Loucy (cell line): ENCODE measurements at regions not wholly inside any gene's neighbourhood (a gene's known extent, or its start where the extent isn't known, plus 50 kb on each side); places are given as distances from the start of the nearest gene placed in this dataset.

Experiments
- H2AFZ ChIP-seq: fragments of 200-600 bp; sonication (generic); 2 replicates; pipeline ENCODE4 v1.6.0; 2016; ENCODE audit warnings: antibody characterized with exemption, mild to moderate bottlenecking, low read length, moderate library complexity
- H3F3A ChIP-seq: fragments of 200-600 bp; 2 replicates; pipeline ENCODE4 v1.6.0; 2016; ENCODE audit warnings: antibody characterized with exemption, low read depth, mild to moderate bottlenecking
- H3K27me3 ChIP-seq: fragments of 200-600 bp; sonication (generic); 2 replicates; pipeline ENCODE4 v1.6.1; 2014; ENCODE audit warnings: low read length, mild to moderate bottlenecking; ENCODE audit not compliant: insufficient read depth, poor library complexity, severe bottlenecking
- H3K36me3 ChIP-seq: fragments of 200-600 bp; sonication (generic); 2 replicates; pipeline ENCODE4 v1.6.1; 2016; ENCODE audit warnings: low read length; ENCODE audit not compliant: insufficient read depth
- H3K4me1 ChIP-seq: fragments of 200-600 bp; sonication (generic); 2 replicates; pipeline ENCODE4 v1.5.1; 2014; ENCODE audit warnings: low read length, mild to moderate bottlenecking; ENCODE audit not compliant: insufficient read depth, poor library complexity, severe bottlenecking
- H3K4me2 ChIP-seq: fragments of 200-600 bp; sonication (generic); 2 replicates; pipeline ENCODE4 v1.6.0; 2014; ENCODE audit warnings: antibody characterized with exemption, low read length, low read depth, mild to moderate bottlenecking; ENCODE audit not compliant: poor library complexity, severe bottlenecking
- H3K4me3 ChIP-seq: fragments of 200-600 bp; sonication (generic); 2 replicates; pipeline ENCODE4 v1.5.1; 2014; ENCODE audit warnings: low read length, mild to moderate bottlenecking, mixed read lengths; ENCODE audit not compliant: poor library complexity, severe bottlenecking
- H3K79me2 ChIP-seq: fragments of 200-600 bp; sonication (generic); 2 replicates; pipeline ENCODE4 v1.6.1; 2014; ENCODE audit warnings: low read length; ENCODE audit not compliant: insufficient read depth
- H3K9ac ChIP-seq: fragments of 200-600 bp; sonication (generic); 2 replicates; pipeline ENCODE4 v1.6.0; 2014; ENCODE audit warnings: mild to moderate bottlenecking, low read depth, low read length, moderate library complexity; ENCODE audit not compliant: poor library complexity, severe bottlenecking
- H3K9me2 ChIP-seq: fragments of 200-600 bp; sonication (generic); replicated peaks from 2 replicates; pipeline ENCODE4 v1.6.1; 2016; ENCODE audit warnings: low read depth, low read length, mixed read lengths
- H3K9me3 ChIP-seq: fragments of 200-600 bp; sonication (generic); 2 replicates; pipeline ENCODE4 v1.6.1; 2014; ENCODE audit warnings: mild to moderate bottlenecking, antibody characterized with exemption, low read length, low read depth; ENCODE audit not compliant: insufficient read depth
- H4K20me1 ChIP-seq: fragments of 200-600 bp; sonication (generic); 2 replicates; pipeline ENCODE4 v1.6.0; 2014; ENCODE audit warnings: antibody characterized with exemption, low read length, mild to moderate bottlenecking; ENCODE audit not compliant: insufficient read depth, poor library complexity, severe bottlenecking
- CTCF ChIP-seq: fragments of 200-600 bp; sonication (generic); conservative IDR thresholded peaks from 2 replicates; pipeline ENCODE4 v1.5.1; 2014; ENCODE audit warnings: mild to moderate bottlenecking, antibody characterized with exemption, low read length
- EZH2phosphoT487 ChIP-seq: fragments of 200-600 bp; IDR thresholded peaks from 2 replicates; pipeline ENCODE4 v1.6.1; 2018; ENCODE audit warnings: antibody characterized with exemption, mild to moderate bottlenecking, moderate library complexity, borderline replicate concordance

GRCh38 chr21:23119491-23119890 is 2121.3 kb downstream of the NCAM2 start:
- no peaks in the 10 kb centered on the region for H3K36me3 ChIP-seq
- no peaks in the 10 kb centered on the region for H3K9me3 ChIP-seq
- no peak overlapping the region for H3K4me2 ChIP-seq
- H3K9ac ChIP-seq: no peak overlapping the region
- H3K4me1 ChIP-seq: no peaks in the 10 kb centered on the region
- H3F3A ChIP-seq: no peaks in the 10 kb centered on the region
- H3K27me3 ChIP-seq: no peaks in the 10 kb centered on the region
- H3K4me3 ChIP-seq: no peak overlapping the region
- H2AFZ ChIP-seq: no peak overlapping the region
- TF ChIP-seq EZH2phosphoT487 (no peak), CTCF (no peak)
- H3K79me2 ChIP-seq: no peaks in the 10 kb centered on the region
- H4K20me1 ChIP-seq: no peaks in the 10 kb centered on the region
- no peaks in the 10 kb centered on the region for H3K9me2 ChIP-seq

- H3K27me3 ChIP-seq: no peaks in the 10 kb centered on the region
- H3K79me2 ChIP-seq: no peaks in the 10 kb centered on the region
- no peak overlapping the region for H3K9ac ChIP-seq
- no peaks in the 10 kb centered on the region for H3F3A ChIP-seq
- H3K4me3 ChIP-seq: no peak overlapping the region
- H3K9me2 ChIP-seq: no peaks in the 10 kb centered on the region
- no peaks in the 10 kb centered on the region for H3K36me3 ChIP-seq
- no peak; the same call in 1 of the 2 replicates for TF ChIP-seq CTCF
- no peak for TF ChIP-seq EZH2phosphoT487
- H3K4me1 ChIP-seq: no peaks in the 10 kb centered on the region
- no peak overlapping the region for H2AFZ ChIP-seq
- no peaks in the 10 kb centered on the region for H3K9me3 ChIP-seq
- no peaks in the 10 kb centered on the region for H4K20me1 ChIP-seq
- no peak overlapping the region for H3K4me2 ChIP-seq
Observed at GRCh38 chr21:23127973-23128372, 2129.8 kb downstream of the NCAM2 start.

GRCh38 chr21:23130308-23130707 is 2132.1 kb downstream of the NCAM2 start:
- no peak overlapping the region for H3K4me2 ChIP-seq
- H3K4me3 ChIP-seq: no peak overlapping the region
- H4K20me1 ChIP-seq: no peaks in the 10 kb centered on the region
- H3K36me3 ChIP-seq: no peaks in the 10 kb centered on the region
- no peaks in the 10 kb centered on the region for H3K9me3 ChIP-seq
- no peak for TF ChIP-seq EZH2phosphoT487
- TF ChIP-seq CTCF: no peak
- no peak overlapping the region for H3K9ac ChIP-seq
- no peaks in the 10 kb centered on the region for H3K4me1 ChIP-seq
- H2AFZ ChIP-seq: no peak overlapping the region
- no peaks in the 10 kb centered on the region for H3F3A ChIP-seq
- no peaks in the 10 kb centered on the region for H3K79me2 ChIP-seq
- H3K27me3 ChIP-seq: no peaks in the 10 kb centered on the region
- no peaks in the 10 kb centered on the region for H3K9me2 ChIP-seq
